OCI-LY1 (cell line): ENCODE measurements at regions not wholly inside any gene's neighbourhood (a gene's known extent, or its start where the extent isn't known, plus 50 kb on each side); places are given as distances from the start of the nearest gene placed in this dataset.

Experiments
- EZH2 ChIP-seq: fragments of 200-600 bp; sonication (generic), shearing (Covaris generic); IDR thresholded peaks from 2 replicates; pipeline ENCODE4 v1.8.0; 2017; ENCODE audit warnings: borderline replicate concordance, mixed run types, mild to moderate bottlenecking, antibody characterized with exemption, low read length, moderate library complexity, mixed read lengths
- TF ChIP-seq, protein P1 (sequence below): fragments of 200-600 bp; sonication (generic), shearing (Covaris generic); IDR thresholded peaks from 2 replicates; pipeline ENCODE4 v1.5.1; 2017; ENCODE audit warnings: mild to moderate bottlenecking, antibody characterized with exemption, low read length, moderate library complexity, mixed read lengths

DNA sequence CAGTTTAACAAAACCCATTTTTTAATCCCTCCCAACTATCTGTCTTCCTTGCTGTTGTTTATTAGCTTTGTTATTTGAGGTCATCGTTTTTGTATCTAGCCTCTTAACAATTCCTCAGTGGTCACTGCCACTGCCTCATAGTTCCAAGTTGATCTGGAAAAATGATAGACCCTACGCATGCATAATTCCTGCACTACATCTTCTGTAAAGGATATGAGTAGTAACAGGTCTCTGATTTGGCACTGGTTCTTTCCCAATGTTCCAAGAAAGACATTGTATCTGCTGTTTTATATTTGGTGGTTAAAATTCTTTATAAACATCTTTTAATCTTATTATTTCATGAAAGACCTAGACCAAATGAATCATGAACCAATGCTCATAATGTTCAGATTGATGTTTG, 166.6 kb downstream of the ZNF330 start:
- TF ChIP-seq, protein P1, sequence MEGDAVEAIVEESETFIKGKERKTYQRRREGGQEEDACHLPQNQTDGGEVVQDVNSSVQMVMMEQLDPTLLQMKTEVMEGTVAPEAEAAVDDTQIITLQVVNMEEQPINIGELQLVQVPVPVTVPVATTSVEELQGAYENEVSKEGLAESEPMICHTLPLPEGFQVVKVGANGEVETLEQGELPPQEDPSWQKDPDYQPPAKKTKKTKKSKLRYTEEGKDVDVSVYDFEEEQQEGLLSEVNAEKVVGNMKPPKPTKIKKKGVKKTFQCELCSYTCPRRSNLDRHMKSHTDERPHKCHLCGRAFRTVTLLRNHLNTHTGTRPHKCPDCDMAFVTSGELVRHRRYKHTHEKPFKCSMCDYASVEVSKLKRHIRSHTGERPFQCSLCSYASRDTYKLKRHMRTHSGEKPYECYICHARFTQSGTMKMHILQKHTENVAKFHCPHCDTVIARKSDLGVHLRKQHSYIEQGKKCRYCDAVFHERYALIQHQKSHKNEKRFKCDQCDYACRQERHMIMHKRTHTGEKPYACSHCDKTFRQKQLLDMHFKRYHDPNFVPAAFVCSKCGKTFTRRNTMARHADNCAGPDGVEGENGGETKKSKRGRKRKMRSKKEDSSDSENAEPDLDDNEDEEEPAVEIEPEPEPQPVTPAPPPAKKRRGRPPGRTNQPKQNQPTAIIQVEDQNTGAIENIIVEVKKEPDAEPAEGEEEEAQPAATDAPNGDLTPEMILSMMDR, result no peak
- TF ChIP-seq EZH2, result no peak
